GM23338 (cell line): ENCODE measurements at regions not wholly inside any gene's neighbourhood (a gene's known extent, or its start where the extent isn't known, plus 50 kb on each side); places are given as distances from the start of the nearest gene placed in this dataset.

ENCODE experiments used
- EZH2 ChIP-seq: fragments of 200-600 bp; sonication (generic); IDR thresholded peaks from one replicate; pipeline ENCODE4 v1.8.0; 2017; ENCODE audit warnings: antibody characterized with exemption, mild to moderate bottlenecking, low read depth; ENCODE audit not compliant: unreplicated experiment
- EZH2phosphoT487 ChIP-seq: fragments of 200-600 bp; sonication (generic); IDR thresholded peaks from one replicate; pipeline ENCODE4 v1.8.1; 2018; ENCODE audit warnings: antibody characterized with exemption; ENCODE audit not compliant: unreplicated experiment
- ZNF331 ChIP-seq: fragments of 250-450 bp; sonication (Bioruptor Pico); IDR thresholded peaks from 2 replicates; pipeline ENCODE4 v1.5.0; 2020; ENCODE audit warnings: low read depth, mild to moderate bottlenecking, moderate library complexity
- TF ChIP-seq, protein P1 (sequence below), 2 experiments: fragments of 200-600 bp in 1 of 2; sonication (generic) in 1 of 2; conservative IDR thresholded peaks; 2 replicates each; pipeline versions ENCODE4 v1.5.1 to v1.6.1; 2016 to 2017; ENCODE audit warnings: antibody characterized with exemption in 2 of 2, low read depth in 2 of 2, mild to moderate bottlenecking in 2 of 2, moderate library complexity in 1 of 2

DNA sequence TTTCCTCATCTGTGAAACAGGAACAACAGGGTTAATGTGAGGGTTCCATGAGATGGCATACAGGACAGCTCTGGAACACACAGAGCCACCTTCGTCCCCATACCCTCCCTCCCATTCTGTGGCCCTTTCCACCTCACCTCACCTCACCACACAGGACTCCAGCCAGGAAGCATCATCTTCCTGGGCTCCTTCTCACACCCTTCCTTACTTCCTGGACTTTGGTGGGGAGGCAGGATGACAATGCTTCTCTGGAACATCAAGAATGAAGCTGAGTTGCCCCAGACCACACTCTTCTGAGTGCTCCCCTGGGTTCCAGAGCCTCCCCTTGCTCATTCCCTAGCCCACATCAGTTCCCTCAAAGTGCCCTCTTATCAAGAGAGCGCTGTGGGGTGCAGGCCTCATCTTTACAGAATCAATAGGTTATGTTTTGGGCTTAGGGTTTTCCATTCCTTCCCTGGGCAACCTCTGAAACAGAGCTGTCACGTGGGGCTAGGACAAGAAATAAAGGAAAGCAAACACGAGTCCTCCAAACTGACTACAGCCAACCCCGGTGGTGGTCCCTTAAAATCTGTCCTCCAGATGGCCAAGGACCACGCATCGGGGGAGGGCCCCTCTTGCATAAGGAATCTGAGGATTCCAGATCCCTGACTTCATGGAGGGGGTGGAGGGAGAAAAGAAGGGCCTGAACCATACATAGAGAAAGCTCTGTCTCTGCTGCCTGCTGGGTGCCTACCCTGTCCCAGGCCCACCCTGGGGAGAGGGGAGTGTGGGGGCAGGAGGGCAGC, 74.4 kb upstream of the ATP6AP2 start:
- TF ChIP-seq, protein P1, sequence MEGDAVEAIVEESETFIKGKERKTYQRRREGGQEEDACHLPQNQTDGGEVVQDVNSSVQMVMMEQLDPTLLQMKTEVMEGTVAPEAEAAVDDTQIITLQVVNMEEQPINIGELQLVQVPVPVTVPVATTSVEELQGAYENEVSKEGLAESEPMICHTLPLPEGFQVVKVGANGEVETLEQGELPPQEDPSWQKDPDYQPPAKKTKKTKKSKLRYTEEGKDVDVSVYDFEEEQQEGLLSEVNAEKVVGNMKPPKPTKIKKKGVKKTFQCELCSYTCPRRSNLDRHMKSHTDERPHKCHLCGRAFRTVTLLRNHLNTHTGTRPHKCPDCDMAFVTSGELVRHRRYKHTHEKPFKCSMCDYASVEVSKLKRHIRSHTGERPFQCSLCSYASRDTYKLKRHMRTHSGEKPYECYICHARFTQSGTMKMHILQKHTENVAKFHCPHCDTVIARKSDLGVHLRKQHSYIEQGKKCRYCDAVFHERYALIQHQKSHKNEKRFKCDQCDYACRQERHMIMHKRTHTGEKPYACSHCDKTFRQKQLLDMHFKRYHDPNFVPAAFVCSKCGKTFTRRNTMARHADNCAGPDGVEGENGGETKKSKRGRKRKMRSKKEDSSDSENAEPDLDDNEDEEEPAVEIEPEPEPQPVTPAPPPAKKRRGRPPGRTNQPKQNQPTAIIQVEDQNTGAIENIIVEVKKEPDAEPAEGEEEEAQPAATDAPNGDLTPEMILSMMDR (conservative IDR thresholded peaks at IDR 0.05; ENCODE audit: low read depth in 2 of 2): no peak
- TF ChIP-seq EZH2phosphoT487 (no peak), EZH2 (no peak), ZNF331 (CRISPR knock-in tag) (no peak)
